ENCODE measurements at regions not wholly inside any gene's neighbourhood (a gene's known extent, or its start where the extent isn't known, plus 50 kb on each side); places are given as distances from the start of the nearest gene placed in this dataset.

DNA sequence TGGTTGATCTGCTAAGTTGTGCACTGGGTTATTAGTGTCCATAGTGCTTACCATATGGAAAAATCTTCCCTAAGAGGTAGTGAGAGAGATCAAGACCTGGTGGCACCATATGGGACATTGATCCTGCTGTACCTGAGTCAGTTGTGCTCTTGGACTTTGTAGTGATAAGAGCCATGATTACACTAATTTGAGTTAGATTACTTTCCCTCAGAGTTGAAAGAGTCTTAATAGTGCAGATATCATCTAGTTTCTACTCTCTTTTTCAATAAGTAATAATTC, 114.2 kb downstream of the KCNE4 start:
- TF ChIP-seq, protein P1, sequence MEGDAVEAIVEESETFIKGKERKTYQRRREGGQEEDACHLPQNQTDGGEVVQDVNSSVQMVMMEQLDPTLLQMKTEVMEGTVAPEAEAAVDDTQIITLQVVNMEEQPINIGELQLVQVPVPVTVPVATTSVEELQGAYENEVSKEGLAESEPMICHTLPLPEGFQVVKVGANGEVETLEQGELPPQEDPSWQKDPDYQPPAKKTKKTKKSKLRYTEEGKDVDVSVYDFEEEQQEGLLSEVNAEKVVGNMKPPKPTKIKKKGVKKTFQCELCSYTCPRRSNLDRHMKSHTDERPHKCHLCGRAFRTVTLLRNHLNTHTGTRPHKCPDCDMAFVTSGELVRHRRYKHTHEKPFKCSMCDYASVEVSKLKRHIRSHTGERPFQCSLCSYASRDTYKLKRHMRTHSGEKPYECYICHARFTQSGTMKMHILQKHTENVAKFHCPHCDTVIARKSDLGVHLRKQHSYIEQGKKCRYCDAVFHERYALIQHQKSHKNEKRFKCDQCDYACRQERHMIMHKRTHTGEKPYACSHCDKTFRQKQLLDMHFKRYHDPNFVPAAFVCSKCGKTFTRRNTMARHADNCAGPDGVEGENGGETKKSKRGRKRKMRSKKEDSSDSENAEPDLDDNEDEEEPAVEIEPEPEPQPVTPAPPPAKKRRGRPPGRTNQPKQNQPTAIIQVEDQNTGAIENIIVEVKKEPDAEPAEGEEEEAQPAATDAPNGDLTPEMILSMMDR (IDR thresholded peaks at IDR 0.05) = no peak
- H3K36me3 ChIP-seq (ENCODE audit: low read depth) = no peaks in the 10 kb centered on the region
- no peaks in the 10 kb centered on the region for H3K9me3 ChIP-seq
- no peak overlapping the region for H3K4me3 ChIP-seq
- peak; percentile 55 for ATAC-seq
- peaks cover 7% of the 10 kb centered on the region for H3K4me1 ChIP-seq (ENCODE audit: low read depth)
- no peak for DNase-seq
- intact Hi-C loops (cut with DNase I, micrococcal nuclease) = no loop called here

DNA sequence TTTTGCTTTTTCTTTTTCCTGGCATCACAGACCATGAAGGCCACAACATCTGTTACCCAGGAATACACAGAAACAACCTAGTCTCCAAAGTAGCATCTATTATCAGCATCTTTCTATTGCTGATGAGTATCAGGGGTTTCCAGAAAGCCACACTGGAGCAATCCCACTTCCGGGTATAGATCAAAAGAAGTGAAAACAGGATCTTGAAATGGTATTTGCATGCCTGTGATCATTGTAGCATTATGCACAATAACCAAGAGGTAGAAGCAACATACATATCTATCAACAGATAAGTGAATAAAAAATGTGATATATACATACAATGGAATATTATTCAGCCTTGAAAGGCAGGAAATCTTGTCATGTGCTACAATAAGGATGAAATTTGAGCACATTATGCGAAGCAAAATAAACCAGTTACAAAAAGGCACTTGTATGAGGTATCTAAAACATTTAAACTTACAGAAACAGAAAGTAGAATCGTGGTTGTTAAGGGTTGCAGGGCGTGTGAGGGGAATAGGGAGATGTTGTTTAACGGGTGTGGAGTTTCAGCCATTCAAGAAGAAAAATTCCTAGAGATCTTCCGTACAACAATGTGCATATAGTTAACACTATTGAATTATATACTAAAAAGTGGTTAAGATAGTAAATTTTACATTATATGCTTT, 115.1 kb downstream of the KCNE4 start:
- TF ChIP-seq, protein P1 (IDR thresholded peaks at IDR 0.05) = no peak
- no peak overlapping the region for H3K4me3 ChIP-seq
- intact Hi-C loops (cut with DNase I, micrococcal nuclease) = no loop called here
- H3K9me3 ChIP-seq = no peaks in the 10 kb centered on the region
- peaks cover 7% of the 10 kb centered on the region for H3K4me1 ChIP-seq (ENCODE audit: low read depth)
- no peak for DNase-seq
- no peaks in the 10 kb centered on the region for H3K36me3 ChIP-seq (ENCODE audit: low read depth)
- ATAC-seq = no peak

DNA sequence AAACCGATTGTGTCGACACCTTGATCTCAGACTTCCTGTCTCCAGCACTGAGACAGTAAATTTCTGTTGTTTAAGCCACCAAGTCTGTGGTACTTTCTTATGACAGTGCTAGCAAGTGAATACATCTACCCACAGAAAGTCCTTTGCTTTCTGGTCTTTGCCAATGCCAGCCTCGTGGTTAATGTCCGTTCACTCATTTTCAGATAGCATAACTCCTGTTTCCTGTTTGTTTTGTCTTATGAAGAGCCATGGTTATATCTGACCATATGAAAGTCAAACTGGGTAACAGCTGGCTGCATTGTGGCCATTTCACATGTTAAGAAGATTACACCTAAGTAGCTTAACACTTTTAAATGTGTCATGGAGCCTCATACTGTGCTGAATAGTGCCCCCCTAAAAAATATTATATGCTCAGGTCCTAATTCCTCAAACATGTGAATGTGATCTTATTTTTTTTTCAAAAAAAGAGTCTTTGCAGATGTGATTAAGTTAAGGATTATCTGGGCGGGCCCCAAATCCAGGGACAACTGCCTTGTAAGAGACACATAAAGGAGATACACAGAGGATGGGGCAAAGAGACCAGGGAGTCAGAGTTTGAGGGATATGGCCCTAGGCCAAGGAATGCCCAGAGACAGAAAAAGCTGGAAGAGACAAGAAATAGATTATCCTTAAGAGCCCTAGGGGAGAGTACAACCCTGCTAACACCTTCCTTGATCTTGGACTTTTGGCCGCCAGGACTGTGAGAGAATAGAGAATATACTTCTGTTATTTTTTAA, 118.0 kb downstream of the KCNE4 start:
- TF ChIP-seq, protein P1 (IDR thresholded peaks at IDR 0.05) = no peak
- no peaks in the 10 kb centered on the region for H3K9me3 ChIP-seq
- no peaks in the 10 kb centered on the region for H3K36me3 ChIP-seq (ENCODE audit: low read depth)
- DNase-seq = no peak
- intact Hi-C loops (cut with DNase I, micrococcal nuclease) = no loop called here
- no peak for ATAC-seq
- H3K4me1 ChIP-seq (ENCODE audit: low read depth) = no peaks in the 10 kb centered on the region
- H3K4me3 ChIP-seq = no peak overlapping the region

DNA sequence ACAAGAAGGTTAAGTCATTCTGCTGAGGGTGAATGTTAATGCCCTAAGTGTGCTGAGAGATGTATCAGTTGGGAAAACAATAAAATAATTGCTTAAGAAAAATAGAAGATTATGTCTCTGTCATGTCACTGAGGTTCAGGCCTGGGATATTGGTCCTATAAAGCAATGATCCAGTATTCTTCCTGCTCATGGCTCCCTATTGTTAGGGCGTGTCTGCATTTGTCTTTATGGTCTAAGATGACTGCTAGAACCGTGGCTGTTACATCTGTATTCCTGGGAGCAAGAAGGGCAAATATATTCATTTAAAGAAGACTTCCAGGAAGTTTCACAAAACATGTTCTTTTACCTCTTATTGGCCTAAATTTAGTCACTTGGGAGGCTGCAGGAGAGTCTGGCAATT, 125.0 kb downstream of the KCNE4 start:
- DNase-seq = peak in 1 of 3 donors; percentile 11
- H3K36me3 ChIP-seq (ENCODE audit: low read depth) = no peaks in the 10 kb centered on the region
- peak; percentile 36 for ATAC-seq
- intact Hi-C loops (cut with DNase I, micrococcal nuclease) = no loop called here
- no peaks in the 10 kb centered on the region for H3K4me1 ChIP-seq (ENCODE audit: low read depth)
- no peaks in the 10 kb centered on the region for H3K9me3 ChIP-seq
- TF ChIP-seq, protein P1 (IDR thresholded peaks at IDR 0.05) = no peak
- no peak overlapping the region for H3K4me3 ChIP-seq

DNA sequence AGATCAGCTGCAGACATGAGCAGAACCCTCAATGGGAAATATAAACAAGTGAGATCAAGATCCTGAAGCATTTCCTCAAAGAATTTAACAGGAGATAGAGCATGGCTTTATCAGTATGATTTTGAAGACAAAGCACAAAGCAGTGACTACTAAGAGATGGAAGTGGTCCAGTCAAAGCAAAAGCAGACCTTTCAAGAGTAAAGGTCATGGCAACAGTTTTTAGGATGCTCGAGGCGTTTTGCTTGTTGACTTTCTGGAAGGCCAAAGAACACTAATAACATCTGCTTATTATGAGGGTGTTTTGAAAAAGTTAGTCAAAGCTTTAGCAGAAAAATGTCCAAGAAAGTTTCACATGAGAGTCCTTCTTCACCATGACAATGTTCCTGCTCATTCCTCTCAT, 128.5 kb downstream of the KCNE4 start:
- ATAC-seq (no peak), DNase-seq (no peak)
- Histone ChIP-seq H3K36me3 (ENCODE audit: low read depth) (no peaks in the 10 kb centered on the region), H3K4me1 (ENCODE audit: low read depth) (no peaks in the 10 kb centered on the region), H3K9me3 (no peaks in the 10 kb centered on the region), H3K4me3 (no peak overlapping the region)
- intact Hi-C loops (cut with DNase I, micrococcal nuclease) = no loop called here
- TF ChIP-seq, protein P1 (IDR thresholded peaks at IDR 0.05) = no peak
